HG02678 (cell line): ENCODE measurements at regions not wholly inside any gene's neighbourhood (a gene's known extent, or its start where the extent isn't known, plus 50 kb on each side); places are given as distances from the start of the nearest gene placed in this dataset.

Source experiments
- ATAC-seq: cut with Tn5 transposase; IDR thresholded peaks from one replicate; pipeline ENCODE4 v1.9.1; 2021; ENCODE audit warnings: mild to moderate bottlenecking, moderate library complexity; ENCODE audit not compliant: unreplicated experiment

DNA sequence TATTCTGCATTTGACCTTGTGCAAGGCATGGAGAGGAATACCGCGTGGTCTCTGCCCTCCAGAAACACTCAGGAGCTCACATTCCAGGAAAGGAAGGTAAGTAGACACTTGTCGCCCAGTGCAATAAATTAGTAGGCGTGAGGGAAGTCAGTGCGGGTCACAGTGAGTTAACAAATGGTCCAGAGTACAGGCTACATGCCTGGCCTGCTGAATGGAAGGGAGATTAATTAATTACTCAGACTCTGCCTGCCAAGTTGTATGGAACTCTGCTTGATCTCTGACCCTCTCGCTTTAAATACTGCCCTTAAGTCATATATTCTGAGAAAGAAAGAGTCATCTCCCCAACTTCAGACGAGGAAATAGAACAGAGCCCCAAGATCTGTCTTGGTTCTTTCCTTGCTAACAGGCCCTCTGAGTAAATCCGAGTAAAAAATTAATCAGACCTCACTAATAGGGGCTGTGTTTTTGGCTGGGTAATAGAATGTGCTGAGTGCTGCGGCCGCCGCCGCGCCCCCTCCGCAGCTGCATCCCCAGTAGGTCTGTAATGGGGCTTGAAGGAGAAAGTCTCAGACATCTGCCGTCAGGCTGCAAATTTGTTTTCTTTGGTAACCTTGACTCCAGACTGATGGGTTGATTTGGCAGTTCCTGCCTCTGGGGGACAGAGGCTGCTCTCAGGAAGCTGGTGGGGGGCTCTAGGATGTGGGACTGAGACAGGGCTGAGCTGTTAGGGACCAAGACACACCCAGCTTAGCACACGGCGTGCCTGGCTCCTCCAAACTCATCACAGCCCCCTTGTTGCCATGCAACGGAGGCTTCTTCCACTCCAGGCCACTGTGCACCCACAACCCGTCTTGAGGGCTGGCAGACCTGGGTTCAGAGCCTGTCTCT, 144.4 kb downstream of the NSG2 start:
- no peak for ATAC-seq

DNA sequence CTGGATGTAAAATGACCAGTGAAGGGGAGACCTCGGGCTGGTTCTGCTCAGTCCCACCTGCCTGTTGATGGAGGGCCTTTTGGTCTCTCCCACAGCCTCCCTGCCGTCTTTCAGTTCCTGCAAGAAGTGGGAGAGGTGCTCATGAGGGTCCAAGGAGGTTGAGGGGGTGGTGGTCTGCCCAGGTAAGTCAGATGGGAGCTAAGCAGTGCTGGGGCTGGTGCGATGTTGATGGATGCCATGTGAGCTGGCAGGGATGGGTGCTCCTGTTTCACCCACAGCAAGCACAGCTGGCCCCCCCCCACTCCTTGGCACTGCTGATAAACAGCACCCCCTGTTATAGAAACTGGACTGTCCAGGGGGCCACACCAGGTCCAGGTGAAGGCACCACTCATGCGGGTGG, 145.6 kb downstream of the NSG2 start:
- no peak for ATAC-seq

DNA sequence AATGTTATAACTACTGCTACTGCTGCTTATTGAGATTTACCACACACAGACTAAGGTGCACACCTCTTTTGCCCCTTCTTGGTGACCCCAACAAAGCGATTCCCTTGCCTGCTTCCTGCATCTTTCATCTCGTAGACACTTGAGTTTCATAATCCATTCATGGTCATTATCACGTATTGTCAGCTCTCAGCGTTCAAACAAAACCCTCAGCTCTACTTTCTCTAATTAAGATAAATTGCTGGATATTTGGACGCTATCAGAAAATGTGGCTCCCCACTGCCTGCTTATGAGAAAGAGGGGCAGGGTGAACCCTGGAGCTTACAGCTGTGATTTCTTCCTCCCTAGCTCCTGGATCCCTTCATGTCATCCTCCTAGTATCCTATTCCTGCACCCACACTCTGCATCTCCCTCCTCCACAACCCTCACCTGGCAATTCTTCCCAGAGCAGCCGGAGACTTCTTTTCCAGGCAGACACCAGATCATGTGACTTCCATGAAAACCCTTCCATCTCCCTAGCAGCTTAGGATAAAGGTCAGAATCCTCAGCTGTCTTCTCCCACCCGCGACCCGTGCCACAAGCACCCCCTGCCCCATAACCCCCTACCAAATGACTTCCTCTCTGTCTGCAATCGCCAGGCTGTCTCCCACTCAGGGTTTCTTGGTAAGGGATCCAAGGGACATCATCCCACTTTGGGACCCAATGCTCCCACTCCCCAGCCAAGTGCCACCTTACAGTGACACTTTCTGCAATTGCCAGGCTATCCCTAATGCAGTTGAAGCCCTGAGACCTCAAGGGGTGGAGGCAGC, 146.5 kb downstream of the NSG2 start:
- ATAC-seq, result no peak

DNA sequence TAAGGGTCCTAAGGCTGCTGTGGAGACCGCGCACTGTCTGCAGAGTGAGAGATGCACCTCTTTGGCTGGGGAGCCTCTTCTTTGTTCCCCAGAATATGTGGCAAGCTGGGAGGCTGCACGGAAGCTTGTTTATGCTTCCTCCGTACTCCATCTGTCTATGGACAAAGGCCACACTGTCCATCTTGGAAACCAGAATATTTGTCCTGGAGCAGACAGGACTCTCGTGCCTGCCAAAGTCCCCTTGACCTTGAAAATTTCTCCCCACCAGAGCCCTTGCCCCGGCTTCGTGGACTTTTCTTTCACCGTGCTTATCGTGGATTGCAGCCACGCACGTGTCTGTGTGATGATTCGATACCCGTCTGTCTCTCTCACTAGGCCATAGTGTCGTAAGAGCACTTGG, 147.4 kb downstream of the NSG2 start:
- ATAC-seq, result no peak

DNA sequence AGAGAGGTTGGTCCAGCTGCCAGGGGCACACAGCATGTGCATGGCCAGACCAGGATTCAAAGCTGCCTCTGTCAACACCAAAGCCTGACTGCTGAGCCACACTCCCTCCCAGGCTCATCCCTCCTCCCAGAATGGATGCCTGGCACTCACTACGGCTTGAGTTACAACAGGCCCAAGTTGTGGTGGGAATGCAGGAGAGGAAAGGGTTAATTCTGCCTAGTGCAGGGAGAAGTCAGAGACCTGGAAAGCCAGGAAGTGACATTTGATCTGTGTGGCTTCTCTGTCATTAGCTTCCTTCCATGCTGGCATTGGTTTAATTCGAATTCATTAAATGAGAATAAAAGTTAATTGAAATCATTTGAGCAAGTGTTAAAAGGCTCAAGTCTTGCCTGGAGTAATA, 150.0 kb downstream of the NSG2 start:
- ATAC-seq, result no peak

DNA sequence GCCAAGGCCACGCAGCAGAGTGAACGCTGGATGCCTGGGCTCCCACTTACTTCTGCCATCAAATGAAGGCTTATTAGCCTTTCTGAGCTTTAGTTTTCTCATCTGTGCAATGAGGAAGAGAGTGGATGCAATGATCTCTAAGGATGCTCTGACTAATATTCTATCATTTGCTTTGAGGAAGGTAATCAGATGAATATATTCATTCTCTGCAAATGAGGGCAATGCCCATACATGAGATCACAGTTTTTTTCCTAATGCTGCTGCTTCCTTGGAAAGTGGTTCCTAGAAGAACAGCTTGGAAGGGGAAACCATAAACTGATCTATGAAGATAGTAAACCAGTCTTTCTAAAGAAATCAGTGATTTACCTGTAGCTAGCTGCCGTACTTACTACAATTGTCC, 152.4 kb downstream of the NSG2 start:
- ATAC-seq, result no peak

DNA sequence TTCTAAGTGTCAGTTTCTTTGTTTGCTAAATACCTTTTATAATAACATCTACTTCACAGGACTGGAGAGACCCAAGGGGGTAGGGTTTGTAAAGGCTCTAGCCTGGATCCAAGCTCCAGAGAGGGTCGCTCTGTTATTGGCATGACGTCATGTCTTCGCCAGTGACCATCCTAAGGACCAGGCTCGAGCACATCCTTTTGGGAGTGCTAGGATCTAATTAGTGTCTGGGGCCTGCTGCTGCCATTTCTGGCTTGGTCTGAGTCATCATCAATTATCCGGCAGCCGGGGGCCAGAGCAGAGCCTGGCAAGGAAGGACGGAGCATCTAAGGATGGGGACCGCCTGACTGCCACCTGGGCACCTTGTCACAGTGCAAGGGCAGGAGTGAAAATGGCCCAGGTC, 153.0 kb downstream of the NSG2 start:
- no peak for ATAC-seq

DNA sequence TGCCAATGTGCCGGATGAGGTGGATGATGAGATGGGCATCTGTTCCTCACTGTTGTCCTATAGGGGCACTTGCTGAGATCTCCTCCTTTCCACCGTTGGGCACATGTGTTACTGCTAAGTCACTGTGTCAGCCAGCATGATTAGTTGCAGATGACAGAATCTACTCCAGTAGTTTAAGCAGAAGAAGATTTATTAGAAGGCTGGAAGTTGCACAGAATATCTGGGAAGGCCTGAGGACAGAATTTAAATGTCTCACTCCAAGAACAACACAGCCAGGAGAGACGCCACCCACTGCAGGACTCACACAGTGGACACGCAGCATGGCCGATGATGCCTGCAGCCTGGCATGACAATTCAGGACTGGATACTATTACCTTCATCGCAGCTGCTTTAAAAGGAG, 157.5 kb downstream of the NSG2 start:
- no peak for ATAC-seq

DNA sequence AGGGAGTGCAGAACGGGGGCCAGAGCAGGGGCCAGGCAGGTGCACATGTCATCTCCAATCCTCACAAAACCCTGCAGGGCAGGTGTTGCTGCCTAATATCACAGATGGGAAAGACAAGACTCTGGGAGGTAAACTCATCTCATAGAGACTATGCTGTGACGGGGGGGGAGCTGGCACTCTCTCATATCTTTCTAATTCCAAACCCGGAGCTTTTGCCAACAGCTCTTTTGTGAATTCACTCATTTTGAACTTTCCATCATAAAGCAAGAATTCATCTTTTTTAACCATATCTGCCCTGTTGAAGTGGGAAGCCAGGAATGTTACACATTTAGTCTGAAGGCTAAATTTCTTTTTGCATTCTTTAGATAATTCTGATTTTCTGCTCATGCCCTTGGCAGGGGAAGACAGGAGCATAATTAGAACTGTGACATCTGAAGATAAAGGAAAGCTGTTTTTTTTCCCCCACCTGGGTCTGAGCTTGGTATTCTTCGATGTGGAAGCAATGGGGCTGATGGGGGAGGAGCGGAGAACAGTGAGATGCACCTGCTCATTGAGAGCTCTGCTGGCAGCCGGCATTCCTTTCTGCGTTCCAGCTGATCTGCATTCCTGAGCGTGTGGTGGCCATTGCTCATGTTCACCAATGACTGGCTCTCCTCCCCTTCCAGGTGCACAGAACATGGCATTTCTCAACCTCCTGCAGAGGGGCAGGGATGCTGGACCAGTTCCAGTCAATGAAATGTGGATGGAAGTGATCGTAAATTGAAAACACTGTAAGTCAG, 159.2 kb downstream of the NSG2 start:
- no peak for ATAC-seq

DNA sequence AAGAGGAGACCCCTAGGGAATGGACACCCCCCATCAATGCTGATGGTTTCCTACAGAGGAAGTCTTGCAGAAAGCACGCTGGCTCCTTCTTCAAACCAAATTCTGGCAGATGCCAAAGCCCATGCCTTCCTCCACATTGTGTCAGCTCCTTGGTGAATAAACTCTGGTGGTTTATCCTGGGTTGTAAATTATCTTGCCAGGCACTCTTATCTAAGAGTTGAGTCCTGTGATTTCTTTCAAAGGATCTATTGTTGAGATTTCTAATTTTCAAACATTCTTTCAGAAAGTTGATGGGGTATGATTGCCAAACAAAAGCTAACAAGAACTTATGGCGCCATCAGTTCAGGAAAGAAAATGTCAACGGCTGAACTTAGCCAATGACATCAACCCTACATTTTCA, 160.4 kb downstream of the NSG2 start:
- no peak for ATAC-seq

DNA sequence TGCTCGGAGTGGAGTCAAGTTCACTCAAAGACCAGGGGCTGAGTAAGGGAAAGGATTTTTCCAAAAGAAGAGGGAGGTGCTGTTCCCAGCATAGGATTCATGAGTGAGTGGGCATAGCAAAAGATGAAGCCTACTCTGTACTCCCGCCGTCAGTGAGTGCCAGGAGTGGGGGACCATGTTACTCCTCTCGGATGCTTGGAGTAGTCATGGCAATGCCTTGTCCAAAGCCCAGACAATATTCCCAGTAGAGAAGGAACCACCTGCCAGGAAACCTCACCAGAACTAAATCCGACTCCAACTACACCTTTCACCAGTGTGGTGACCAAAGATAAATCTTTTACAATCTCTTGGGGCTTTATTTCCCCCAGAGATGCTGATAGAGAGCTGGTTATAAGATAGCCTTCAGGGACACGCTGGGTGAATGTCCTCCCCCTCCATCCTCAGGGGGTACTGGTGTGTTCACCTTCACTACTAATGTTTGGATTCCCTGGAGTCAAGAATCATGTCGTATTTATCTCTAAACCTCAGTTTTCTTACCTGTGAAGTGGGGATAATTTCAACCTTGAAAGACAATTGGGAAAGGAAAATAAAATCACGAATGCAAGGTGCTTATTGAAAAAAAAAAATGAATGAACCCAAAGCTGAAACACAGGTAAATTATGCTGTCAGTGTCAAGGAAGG, 165.2 kb downstream of the NSG2 start:
- no peak for ATAC-seq

DNA sequence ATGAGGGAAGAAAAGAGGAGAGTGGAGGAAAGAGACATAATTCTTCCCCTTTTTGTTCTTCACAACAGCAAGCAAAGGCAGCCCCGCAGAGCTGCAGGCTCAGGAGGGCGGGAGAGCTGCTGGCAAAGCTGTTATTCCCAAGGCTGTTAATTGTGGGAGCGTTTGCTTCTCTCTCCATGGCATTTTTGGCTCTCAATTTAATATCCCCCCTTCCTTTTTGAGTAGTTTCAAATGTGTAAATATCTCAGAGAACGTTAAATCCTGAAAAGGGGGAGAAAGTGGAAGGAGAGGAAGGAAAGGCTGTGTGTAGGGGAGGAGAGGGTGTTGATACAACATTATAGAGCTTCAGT, 165.7 kb downstream of the NSG2 start:
- ATAC-seq, result no peak

DNA sequence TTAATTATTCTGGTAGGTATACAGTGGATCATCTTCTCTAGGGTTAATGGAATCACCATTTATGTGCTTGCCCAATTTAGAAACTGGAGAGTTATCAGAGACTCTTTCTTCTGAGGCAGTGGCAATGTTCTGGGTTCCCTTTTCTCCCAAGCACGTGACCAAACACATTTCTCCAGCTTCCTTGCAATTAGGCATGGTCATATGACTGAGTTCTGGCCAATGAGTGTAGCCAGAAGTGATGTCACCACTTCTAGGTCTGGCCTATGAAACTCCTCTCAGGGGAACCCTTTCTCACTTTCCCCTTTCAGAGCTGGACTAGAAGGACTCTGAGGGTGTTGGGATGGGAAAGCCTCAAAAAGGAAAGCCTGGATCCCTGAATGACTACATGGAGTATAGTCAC, 172.0 kb downstream of the NSG2 start:
- no peak for ATAC-seq

DNA sequence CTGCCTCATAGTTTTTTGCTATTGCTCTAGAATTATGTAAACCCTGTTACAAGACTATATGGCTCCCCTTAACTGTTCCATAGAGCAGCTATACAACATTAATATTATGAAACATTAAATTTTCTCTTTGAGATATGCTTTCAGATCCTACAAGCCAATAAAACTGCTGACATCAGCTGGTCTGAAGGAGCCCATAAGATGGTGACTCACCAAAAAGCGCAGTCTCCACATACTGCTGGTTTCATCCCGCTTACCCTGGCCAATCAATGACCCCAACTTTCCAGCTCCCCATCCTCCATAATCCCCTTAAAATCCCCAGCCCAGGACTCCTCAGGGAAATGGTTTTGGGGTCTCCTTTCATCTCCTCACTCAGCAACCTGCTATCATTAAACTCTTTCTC, 172.7 kb downstream of the NSG2 start:
- no peak for ATAC-seq

DNA sequence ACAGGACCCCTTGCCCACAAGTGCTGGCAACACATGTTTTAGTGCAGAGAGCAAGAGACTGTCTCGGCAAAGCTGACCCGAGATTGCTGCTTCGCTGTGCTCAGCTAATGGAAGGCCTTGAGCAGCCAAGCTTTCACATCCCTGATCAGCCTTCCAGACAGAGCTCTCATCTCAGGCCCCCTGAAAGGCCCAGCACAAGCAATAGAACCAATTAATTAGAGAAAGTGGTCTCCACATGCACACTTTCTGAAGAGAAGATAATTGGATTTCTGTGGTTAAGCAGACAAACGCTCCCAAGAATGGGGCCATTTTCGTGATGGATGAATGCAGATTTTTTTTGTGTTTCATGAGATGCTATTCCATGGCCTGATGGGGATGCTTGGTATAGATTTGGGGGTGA, 174.9 kb downstream of the NSG2 start:
- no peak for ATAC-seq

DNA sequence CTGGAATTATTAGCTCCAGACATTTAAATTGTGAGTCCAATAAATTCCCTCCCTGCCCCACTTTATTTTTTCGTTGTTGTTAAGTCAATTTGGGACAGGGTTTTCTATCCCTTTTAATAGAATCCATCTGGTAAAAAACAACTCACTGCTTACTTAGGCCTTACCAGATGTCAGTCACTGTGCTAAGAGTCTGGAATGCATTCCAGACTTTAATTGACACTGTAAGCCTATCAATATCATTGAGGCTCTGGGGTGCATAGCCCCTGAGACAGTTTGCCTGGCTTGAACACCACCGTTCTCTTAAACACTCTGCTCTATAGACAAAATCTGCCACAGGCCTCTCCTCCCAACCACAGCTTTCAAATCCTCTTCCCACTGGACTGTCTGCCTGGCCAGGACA, 175.9 kb downstream of the NSG2 start:
- ATAC-seq, result no peak

DNA sequence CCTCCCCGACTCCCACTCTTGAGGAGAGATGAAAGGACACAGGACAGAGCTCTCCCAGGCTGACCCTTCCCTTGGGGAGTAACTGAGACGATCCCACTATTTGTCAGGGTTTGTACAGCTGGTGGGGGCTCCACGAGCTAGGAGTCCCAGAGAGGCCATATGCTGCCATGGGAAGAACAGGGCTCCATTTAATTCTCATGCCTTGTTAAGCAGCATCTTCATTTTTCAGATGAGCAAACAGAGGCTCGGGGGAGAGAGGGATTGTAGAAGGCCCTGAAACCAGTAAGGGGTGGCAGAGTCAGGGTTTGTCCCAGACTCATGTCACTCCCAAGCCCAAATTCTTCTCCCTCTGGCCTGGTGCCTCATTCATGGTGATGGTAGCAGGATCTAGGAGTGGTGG, 176.4 kb downstream of the NSG2 start:
- no peak for ATAC-seq

DNA sequence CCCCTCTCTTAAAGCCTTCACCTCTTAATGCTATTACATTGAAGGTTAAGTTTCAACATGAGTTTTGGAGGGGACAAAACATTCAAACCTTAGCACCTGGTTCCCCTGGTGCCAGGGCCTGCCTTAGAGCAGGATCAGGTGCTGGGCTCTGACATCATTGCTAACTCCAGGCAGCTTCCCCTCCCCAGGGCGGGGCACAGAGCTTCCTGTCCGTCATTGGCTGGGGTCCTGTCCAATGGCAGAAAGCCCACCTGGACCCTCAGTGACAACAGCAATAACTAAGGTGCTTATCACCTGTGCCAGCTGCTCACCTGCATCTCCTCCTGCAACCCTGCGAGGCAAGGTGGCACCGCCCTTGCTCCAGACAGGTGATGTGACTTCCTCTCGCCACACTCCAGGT, 177.4 kb downstream of the NSG2 start:
- ATAC-seq, result no peak

DNA sequence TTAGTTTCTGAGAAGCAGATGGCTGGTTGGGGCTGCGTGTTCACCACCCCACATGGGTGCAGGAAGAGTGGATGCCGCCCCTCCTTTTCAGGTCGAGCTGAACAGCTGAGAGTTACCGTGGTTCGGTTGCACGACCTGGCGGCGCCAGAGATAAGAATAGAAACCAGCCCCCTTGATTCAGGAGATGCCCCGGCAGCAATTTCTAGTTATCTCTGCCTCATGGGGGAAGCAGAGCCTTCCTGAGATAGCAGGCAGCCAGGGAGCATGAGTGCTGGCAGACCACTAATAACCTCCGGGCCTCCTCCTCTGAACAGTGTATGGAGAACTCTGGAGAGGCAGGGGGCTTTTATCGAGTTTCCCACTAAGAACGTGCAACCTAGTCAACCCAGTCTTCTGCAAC, 177.8 kb downstream of the NSG2 start:
- ATAC-seq, result no peak

DNA sequence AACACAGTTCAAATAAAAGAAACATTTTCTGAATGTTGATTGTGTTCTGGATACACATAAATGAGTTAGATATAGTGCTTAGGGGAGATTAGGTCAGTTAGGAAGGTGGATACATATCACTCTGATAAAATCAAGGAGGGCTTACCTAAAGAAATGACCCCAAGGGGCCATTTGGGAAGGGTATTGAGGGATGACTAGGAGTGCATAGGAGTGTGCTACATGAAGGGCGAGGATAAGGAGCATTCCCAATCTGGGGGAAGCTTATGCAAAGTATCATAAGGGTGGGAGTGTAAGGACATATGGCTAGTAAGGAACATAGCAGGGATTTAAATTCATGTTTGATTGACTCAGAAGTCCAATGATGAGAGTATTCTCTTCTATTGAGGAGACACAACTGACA, 183.6 kb downstream of the NSG2 start:
- no peak for ATAC-seq
